GM13977 (cell line): ENCODE measurements at regions not wholly inside any gene's neighbourhood (a gene's known extent, or its start where the extent isn't known, plus 50 kb on each side); places are given as distances from the start of the nearest gene placed in this dataset.
"Not testable (repeated sequence)": the region's sequence is repeated elsewhere in the genome, so short reads cannot be mapped to it uniquely, and the experiment has no call there.

Experiments
- DNase-seq: peaks from one replicate; pipeline ENCODE4 v3.0.0; 2012; ENCODE audit warnings: low spot score
- in situ Hi-C: fragments of 300-500 bp; cut with MboI; formaldehyde crosslinking; loops from one replicate; pipeline ENCODE4 v1.12.0; 2022; ENCODE audit warnings: low sequenced_read_pairs, low pct_unique_long_range_greater_than_20kb, mixed read lengths, inconsistent platforms; ENCODE audit not compliant: unreplicated experiment
- TF ChIP-seq, protein P1 (sequence below): IDR thresholded peaks from 2 replicates; pipeline ENCODE4 v1.5.1; 2012; ENCODE audit warnings: mild to moderate bottlenecking, control low read depth; ENCODE audit not compliant: insufficient read depth; ENCODE audit errors: extremely low read depth, missing control alignments

DNA sequence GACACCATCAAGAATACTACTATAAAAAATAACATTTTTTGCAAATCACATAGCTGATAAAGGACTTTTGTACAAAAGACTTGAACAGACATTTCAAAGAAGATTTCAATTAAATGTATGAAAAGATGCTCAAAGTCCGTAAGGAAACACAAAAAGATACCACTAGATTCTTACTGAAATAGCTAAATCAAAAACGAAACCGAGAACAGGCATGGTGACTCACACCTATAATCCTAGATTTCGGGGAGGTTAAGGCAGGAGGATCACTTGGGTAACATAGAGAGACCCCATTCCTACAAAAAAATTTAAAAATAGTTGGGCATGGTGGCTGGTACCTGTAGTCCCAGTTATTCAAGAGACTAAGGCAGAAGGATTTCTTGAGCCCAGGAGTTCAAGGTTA is 520.2 kb upstream of the GRM3 start:
- TF ChIP-seq, protein P1, sequence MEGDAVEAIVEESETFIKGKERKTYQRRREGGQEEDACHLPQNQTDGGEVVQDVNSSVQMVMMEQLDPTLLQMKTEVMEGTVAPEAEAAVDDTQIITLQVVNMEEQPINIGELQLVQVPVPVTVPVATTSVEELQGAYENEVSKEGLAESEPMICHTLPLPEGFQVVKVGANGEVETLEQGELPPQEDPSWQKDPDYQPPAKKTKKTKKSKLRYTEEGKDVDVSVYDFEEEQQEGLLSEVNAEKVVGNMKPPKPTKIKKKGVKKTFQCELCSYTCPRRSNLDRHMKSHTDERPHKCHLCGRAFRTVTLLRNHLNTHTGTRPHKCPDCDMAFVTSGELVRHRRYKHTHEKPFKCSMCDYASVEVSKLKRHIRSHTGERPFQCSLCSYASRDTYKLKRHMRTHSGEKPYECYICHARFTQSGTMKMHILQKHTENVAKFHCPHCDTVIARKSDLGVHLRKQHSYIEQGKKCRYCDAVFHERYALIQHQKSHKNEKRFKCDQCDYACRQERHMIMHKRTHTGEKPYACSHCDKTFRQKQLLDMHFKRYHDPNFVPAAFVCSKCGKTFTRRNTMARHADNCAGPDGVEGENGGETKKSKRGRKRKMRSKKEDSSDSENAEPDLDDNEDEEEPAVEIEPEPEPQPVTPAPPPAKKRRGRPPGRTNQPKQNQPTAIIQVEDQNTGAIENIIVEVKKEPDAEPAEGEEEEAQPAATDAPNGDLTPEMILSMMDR: no peak
- in situ Hi-C loops: no loop called here
- DNase-seq: no peak

DNA sequence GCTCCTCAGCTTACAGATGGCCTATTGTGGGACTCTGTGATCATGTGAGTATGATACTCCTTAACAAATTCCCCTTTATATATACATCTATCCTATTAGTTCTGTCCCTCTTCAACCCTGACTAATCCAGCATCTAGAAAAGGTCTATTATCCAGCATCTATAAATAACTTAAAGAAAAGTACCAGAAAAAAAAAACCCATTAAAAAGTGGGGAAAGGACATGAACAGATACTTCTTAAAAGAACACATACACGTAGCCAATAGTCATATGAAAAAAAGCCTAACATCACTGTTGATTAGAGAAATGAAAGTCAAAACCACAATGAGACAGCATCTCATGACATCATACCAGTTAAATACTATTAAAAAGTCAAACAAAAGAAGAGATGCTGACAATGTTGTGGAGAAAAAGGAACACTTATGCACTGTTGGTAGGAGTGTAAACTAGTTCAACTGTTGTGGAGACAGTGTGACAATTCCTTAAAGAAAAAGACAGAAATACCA is 549.5 kb upstream of the GRM3 start:
- DNase-seq: no peak
- in situ Hi-C loops: no loop called here
- TF ChIP-seq, protein P1: no peak

DNA sequence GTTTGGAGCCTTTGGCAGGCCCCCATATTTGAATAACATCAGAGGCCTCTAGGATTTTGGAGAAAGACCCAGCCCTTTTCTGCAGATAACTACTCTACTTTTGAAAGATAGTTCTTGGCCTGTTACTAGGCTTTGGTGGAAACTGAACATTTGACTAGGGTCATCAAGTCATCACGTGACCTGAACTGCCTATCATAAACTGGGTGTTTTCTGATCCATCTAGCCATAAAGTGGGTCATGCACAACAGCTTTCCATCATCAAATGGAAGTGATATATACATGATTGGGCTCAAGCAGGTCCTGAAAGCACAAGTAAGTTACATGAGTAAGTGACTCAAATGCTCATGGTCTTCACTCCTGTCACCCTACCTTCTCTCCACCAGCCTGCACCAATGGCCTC is 552.3 kb upstream of the GRM3 start:
- TF ChIP-seq, protein P1: no peak
- in situ Hi-C loops: no loop called here
- no peak for DNase-seq

DNA sequence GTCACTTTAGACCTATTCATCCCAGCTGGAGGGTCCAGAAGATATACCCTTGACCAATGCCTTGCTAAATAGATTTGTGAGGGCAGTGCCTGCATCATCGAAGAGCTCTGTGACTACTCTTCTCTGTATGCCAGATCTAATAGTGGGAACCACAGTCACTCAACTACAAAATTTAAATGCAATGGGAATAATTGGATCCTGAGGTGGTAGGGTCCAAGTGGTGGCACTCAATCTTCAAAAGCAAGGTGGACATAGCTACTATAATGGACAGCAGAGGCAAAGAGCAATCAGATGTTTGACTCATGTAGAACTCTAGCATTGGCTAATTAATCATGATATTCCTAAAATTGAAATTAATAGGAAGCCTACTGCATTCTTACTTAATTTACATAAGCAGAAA is 554.3 kb upstream of the GRM3 start:
- in situ Hi-C loops: no loop called here
- TF ChIP-seq, protein P1: no peak

DNA sequence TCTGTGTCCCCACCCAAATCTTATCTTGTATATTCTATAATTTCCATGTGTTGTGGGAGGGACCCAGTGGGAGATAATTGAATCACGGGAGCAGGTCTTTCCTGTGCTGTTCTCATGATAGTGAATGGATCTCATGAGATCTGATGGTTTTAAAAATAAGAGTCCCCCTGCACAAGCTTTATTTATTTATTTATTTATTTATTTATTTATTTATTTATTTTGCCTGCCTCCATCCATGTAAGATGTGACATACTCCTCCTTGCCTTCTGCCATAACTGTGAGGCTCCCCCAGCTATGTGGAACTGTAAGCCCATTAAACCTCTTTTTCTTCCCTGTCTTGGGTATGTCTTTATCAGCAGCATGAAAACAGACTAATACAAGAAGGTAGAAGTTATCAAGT is 579.1 kb upstream of the GRM3 start:
- DNase-seq, in situ Hi-C loops: not testable (repeated sequence)

More for the DNA sequence above, 554.3 kb upstream of the GRM3 start:
- DNase-seq: no peak

DNA sequence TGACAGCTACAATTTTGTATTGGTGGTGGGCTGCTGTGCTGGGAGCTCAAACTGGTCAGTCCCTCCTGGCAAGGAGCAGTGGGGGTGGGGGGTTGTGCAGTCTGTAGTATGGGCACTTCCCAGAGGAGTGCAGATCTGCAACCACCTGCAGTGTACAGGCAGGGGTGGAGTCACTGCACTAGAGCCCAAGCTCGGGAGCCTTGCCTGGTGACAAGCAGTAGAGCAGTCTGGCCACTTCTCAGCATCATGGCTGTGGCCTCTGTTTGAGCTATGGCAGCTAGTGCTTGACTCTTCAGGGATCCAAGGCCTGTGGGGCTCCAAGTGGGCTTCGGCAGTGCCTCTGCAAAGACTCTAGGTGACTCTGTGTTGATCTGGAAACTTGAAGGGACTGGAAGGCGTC is 585.1 kb upstream of the GRM3 start:
- TF ChIP-seq, protein P1: no peak
- no peak for DNase-seq
- in situ Hi-C loops: no loop called here

DNA sequence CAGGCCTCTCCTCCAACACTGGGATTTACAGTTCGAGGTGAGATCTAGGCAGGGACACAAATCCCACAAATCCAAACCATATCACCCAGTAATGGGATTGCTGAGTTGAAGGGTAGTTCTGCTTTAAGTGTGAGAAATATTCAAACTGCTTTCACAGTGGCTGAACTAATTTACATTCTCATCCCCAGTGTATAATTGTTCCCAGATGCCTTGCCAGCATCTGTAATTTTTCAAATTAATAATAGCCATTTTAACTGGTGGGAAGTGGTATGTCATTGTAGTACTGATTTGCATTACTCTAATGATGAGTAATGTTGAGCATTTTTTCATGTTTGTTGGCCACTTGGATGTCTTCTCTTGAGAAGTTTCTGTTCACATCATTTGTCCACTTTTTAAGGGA is 592.8 kb upstream of the GRM3 start:
- DNase-seq: no peak
- TF ChIP-seq, protein P1: no peak

More for the DNA sequence above, 592.8 kb upstream of the GRM3 start:
- in situ Hi-C loops: no loop called here
